ENCODE measurements at regions not wholly inside any gene's neighbourhood (a gene's known extent, or its start where the extent isn't known, plus 50 kb on each side); places are given as distances from the start of the nearest gene placed in this dataset.

DNA sequence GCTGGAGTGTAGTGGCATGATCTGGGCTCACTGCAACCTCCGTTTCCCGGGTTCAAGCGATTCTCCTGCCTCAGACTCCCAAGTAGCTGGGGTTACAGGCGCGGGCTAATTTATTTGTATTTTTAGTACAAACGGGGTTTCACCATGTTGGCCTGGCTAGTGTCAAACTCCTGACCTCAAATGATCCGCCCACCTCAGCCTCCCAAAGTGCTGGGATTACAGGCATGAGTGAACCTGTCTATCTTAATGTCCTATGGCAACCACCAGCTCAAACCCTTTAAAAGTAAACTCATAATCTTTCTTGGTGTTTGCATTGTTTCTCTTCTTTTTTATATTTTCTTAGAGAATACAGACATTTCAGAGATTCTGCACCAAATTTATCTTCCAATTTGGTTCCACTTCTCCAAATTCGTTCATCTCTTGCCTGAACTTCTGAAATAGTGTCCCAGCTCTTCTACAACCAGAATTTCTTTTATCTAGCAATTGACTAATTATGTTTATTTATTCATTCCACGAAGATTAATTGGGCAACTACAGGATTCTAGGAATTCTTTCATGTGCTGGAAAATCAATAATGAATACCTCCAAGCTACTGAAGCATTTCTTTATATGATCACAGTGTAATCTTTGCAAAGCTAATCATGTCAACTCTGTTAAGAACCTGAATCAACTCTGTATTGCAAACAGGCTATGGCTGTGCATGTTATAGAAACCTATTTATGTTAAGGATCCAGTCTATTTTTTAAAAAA, 60.0 kb upstream of the TYRP1 start:
- H3K4me3 Mint-ChIP-seq, result no peak overlapping the region
- no peaks in the 10 kb centered on the region for H3K27me3 Mint-ChIP-seq
- peaks cover 24 to 44% of the 10 kb centered on the region in 2 donors for H3K9me3 Mint-ChIP-seq
- H3K27ac Mint-ChIP-seq, result no peak overlapping the region
- DNase-seq (no peak), ATAC-seq (no peak)
- no peaks in the 10 kb centered on the region for H3K4me1 Mint-ChIP-seq

DNA sequence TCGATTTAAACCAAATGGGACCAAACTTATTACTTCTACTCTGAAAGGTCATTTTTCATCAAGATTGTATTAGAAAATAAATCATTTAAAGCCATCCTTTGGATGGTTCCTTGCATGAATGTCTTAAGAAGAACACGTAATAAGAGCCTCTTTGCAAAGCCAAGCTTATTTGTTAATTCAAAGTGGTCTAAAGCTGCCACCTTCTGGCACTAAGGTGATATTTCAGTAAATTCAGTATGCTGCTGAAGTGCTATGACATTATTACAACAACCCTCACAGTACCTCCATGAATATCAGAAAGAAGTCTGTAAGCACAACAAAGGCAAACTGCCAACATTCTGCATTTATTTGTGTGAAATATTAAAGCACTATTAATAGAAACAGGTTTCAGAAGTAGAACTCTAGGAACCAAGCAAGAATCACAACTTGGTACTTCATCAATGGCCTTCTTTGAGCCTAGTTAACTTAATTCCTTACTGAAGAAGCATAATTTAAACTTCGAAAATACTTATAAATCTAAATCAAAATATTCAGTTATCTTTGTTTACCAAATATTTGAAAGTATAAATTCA, 53.1 kb upstream of the TYRP1 start:
- H3K27ac Mint-ChIP-seq, result no peak overlapping the region
- no peak for ATAC-seq
- no peaks in the 10 kb centered on the region for H3K4me1 Mint-ChIP-seq
- H3K4me3 Mint-ChIP-seq, result no peak overlapping the region
- no peak for DNase-seq
- H3K27me3 Mint-ChIP-seq, result no peaks in the 10 kb centered on the region
- peaks cover 11 to 15% of the 10 kb centered on the region in 2 donors for H3K9me3 Mint-ChIP-seq

DNA sequence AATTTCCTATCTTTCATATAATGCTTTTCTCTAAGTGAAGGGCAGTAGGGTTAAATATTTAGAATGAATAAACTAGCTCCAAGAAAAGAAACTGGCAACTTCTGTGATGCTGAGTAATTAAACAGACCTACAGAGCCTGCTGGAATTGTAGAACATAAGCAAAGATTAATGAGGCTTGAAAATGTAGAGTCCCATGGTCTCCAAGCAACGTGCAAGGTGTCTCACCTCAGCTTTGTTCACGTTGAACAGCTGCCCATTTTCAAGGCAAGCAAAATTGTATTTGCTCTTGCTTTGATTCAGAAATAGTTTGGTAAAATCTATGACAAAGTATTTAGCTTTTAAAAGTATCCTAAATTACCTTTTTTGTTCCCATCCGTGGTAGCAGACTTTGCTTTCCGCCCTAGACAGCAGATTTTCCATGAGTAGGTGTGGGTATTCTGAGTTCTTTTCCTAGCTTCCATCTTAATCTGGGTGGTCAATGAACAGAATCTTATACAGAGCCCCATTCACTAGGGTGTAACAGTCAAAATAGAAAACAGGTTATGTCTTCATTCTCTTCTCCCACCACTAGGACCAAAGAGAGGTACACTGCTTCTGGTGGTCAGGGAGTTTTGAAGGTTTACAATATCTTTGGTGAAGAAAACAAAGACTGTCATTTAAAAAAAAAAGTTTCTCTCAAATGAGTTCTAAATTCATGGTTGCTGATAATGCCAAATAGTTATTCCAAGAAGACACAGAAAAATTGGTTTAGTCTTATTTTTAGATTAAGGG, 52.1 kb upstream of the TYRP1 start:
- Mint-ChIP-seq H3K27ac (no peak overlapping the region), H3K27me3 (no peaks in the 10 kb centered on the region)

More for the DNA sequence above, 52.1 kb upstream of the TYRP1 start:
- DNase-seq (no peak), ATAC-seq (no peak)
- Mint-ChIP-seq H3K4me3 (no peak overlapping the region), H3K9me3 (peaks cover 6 to 11% of the 10 kb centered on the region in 2 donors), H3K4me1 (no peaks in the 10 kb centered on the region)

Data from stimulated activated naive CD8-positive, alpha-beta T cell treated with anti-CD3 and anti-CD28 coated beads, Interleukin-15, amount 100 ng/mL, for 72 hours (primary cell).